ENCODE measurements at regions not wholly inside any gene's neighbourhood (a gene's known extent, or its start where the extent isn't known, plus 50 kb on each side); places are given as distances from the start of the nearest gene placed in this dataset.

GRCh38 chr4:130356873-130357272 is 1260.9 kb downstream of the C4orf33 start:
- no TSS peak for BruUV-seq (replicated peaks)
- in situ Hi-C loops (cut with MboI), result no loop called here
- SMC1A ChIA-PET (ENCODE audit: uncharacterized antibody, unreplicated experiment), result no interaction called here

GRCh38 chr4:130359542-130359941 is 1263.6 kb downstream of the C4orf33 start:
- H3K27ac ChIP-seq (ENCODE audit: control insufficient read depth, insufficient read depth), result no peak overlapping the region
- no TSS peak for BruUV-seq (replicated peaks)
- no peak overlapping the region for H2AFZ ChIP-seq (ENCODE audit: control insufficient read depth, low read depth, low read length)
- ATAC-seq (no peak), DNase-seq (ENCODE audit: low read depth, low spot score) (no peak), FAIRE-seq (no peak)
- H3K4me3 ChIP-seq, result no peak overlapping the region
- H3K4me1 ChIP-seq (ENCODE audit: control insufficient read depth, insufficient read depth, low read length), result no peaks in the 10 kb centered on the region
- H3K79me2 ChIP-seq (ENCODE audit: control insufficient read depth, insufficient read depth, low read length), result no peaks in the 10 kb centered on the region
- H3K36me3 ChIP-seq (ENCODE audit: control insufficient read depth in 2 of 2, insufficient read depth in 2 of 2, low read length in 1 of 2), result no peaks in the 10 kb centered on the region
- no peaks in the 10 kb centered on the region for H3K9me3 ChIP-seq (replicated peaks; ENCODE audit: control insufficient read depth, insufficient read depth, low read length)
- no peaks in the 10 kb centered on the region for H3K27me3 ChIP-seq (replicated peaks in 1 of 2; ENCODE audit: control insufficient read depth in 2 of 2, insufficient read depth in 2 of 2, low read length in 1 of 2)
- SMC1A ChIA-PET (ENCODE audit: uncharacterized antibody, unreplicated experiment), result interaction anchor here (0.6 kb wide), 1 partner anchor 889 kb away, joined by 3 read pairs; no protein-coding TSS in a partner anchor
- CTCF ChIA-PET, result interaction anchor here (1.3 to 2.0 kb wide), 2 partner anchors 8 to 450 kb away, joined by 4 to 6 read pairs; no protein-coding TSS in a partner anchor
- POLR2A ChIA-PET, result no interaction called here
- RAD21 ChIA-PET (ENCODE audit: unreplicated experiment), result no interaction called here
- H3K9ac ChIP-seq (ENCODE audit: control insufficient read depth, insufficient read depth, low read length), result no peak overlapping the region
- intact Hi-C loops (cut with micrococcal nuclease; ENCODE audit: unreplicated experiment) (loop anchor here (10.0 kb wide), 1 partner anchor 445 kb away; no protein-coding TSS in a partner anchor), in situ Hi-C loops (cut with MboI) (no loop called here)
- H4K20me1 ChIP-seq (ENCODE audit: control insufficient read depth, insufficient read depth), result no peaks in the 10 kb centered on the region
- no peak overlapping the region for H3K4me2 ChIP-seq (ENCODE audit: control insufficient read depth, insufficient read depth)
- 13% methylated on average over 2 of the region's 2 CpGs for WGBS (ENCODE audit: insufficient coverage, insufficient replicate concordance, low lambda C conversion rate, missing lambda C conversion rate)
- TF ChIP-seq NRF1 (conservative IDR thresholded peaks at IDR 0.05; ENCODE audit: low read depth, low read length) (no peak), NFIC (IDR thresholded peaks at IDR 0.05; ENCODE audit: low read depth, low read length) (no peak), ZNF384 (IDR thresholded peaks at IDR 0.05; ENCODE audit: borderline replicate concordance, low read depth, low read length) (no peak), RAD51 (IDR thresholded peaks at IDR 0.05) (no peak), SRF (IDR thresholded peaks at IDR 0.05; ENCODE audit: low read depth in 2 of 2, low read length in 2 of 2) (no peak), SIX5 (IDR thresholded peaks at IDR 0.05; ENCODE audit: low read depth, low read length, severe bottlenecking) (no peak), ZBTB4 (CRISPR knock-in tag; IDR thresholded peaks at IDR 0.05) (no peak), CBX5 (IDR thresholded peaks at IDR 0.05; ENCODE audit: low read depth) (no peak), BCLAF1 (IDR thresholded peaks at IDR 0.05) (no peak), BMI1 (IDR thresholded peaks at IDR 0.05; ENCODE audit: borderline replicate concordance) (no peak), NBN (IDR thresholded peaks at IDR 0.05) (no peak)

More at GRCh38 chr4:130356873-130357272, 1260.9 kb downstream of the C4orf33 start:
- no peak for DNase-seq (ENCODE audit: low read depth, low spot score)
- no peaks in the 10 kb centered on the region for H3K4me1 ChIP-seq (ENCODE audit: control insufficient read depth, insufficient read depth, low read length)
- WGBS (ENCODE audit: insufficient coverage, insufficient replicate concordance, low lambda C conversion rate, missing lambda C conversion rate), result 38% methylated on average over 1 of the region's 1 CpG
- intact Hi-C loops (cut with micrococcal nuclease; ENCODE audit: unreplicated experiment), result loop anchor here (10.0 kb wide), 1 partner anchor 448 kb away; no protein-coding TSS in a partner anchor
- ChIA-PET CTCF (interaction anchor here (0.7 kb wide), 1 partner anchor 373 kb away, joined by 3 read pairs; no protein-coding TSS in a partner anchor), POLR2A (no interaction called here), RAD21 (ENCODE audit: unreplicated experiment) (no interaction called here)
- H3K9me3 ChIP-seq (replicated peaks; ENCODE audit: control insufficient read depth, insufficient read depth, low read length), result no peaks in the 10 kb centered on the region
- no peaks in the 10 kb centered on the region for H3K36me3 ChIP-seq (ENCODE audit: control insufficient read depth in 2 of 2, insufficient read depth in 2 of 2, low read length in 1 of 2)
- H3K9ac ChIP-seq (ENCODE audit: control insufficient read depth, insufficient read depth, low read length), result no peak overlapping the region
- H3K4me2 ChIP-seq (ENCODE audit: control insufficient read depth, insufficient read depth), result no peak overlapping the region
- H3K4me3 ChIP-seq, result no peak overlapping the region
- H3K27ac ChIP-seq (ENCODE audit: control insufficient read depth, insufficient read depth), result no peak overlapping the region
- H3K27me3 ChIP-seq (replicated peaks in 1 of 2; ENCODE audit: control insufficient read depth in 2 of 2, insufficient read depth in 2 of 2, low read length in 1 of 2), result no peaks in the 10 kb centered on the region
- no peak overlapping the region for H2AFZ ChIP-seq (ENCODE audit: control insufficient read depth, low read depth, low read length)
- no peaks in the 10 kb centered on the region for H3K79me2 ChIP-seq (ENCODE audit: control insufficient read depth, insufficient read depth, low read length)
- H4K20me1 ChIP-seq (ENCODE audit: control insufficient read depth, insufficient read depth), result no peaks in the 10 kb centered on the region
- FAIRE-seq, result no peak
- ATAC-seq, result no peak
- TF ChIP-seq NBN (IDR thresholded peaks at IDR 0.05) (no peak), KLF5 (IDR thresholded peaks at IDR 0.05; ENCODE audit: partially characterized antibody) (no peak), SIX5 (IDR thresholded peaks at IDR 0.05; ENCODE audit: low read depth, low read length, severe bottlenecking) (no peak), LARP7 (IDR thresholded peaks at IDR 0.05) (no peak), DPF2 (IDR thresholded peaks at IDR 0.05) (no peak)

Measured in GM12878 (cell line).